B cell (primary cell): ENCODE measurements at regions not wholly inside any gene's neighbourhood (a gene's known extent, or its start where the extent isn't known, plus 50 kb on each side); places are given as distances from the start of the nearest gene placed in this dataset.

Experiments used
- ATAC-seq: fragments of 200-7000 bp; cut with Tn5 transposase; one replicate; pipeline ENCODE4 v1.10.0; 2021; ENCODE audit warnings: low read depth, mild to moderate bottlenecking, moderate number of reproducible peaks, moderate library complexity
- CTCF ChIA-PET: fragments of 350-600 bp; sonication (Branson Sonifier 250); formaldehyde crosslinking; loops from one replicate; lab custom pipeline; 2021; ENCODE audit warnings: antibody characterized with exemption, inconsistent platforms; lab: Charles Lee
- POLR2A ChIA-PET: fragments of 350-600 bp; sonication (Branson Sonifier 250); formaldehyde crosslinking; loops from one replicate; lab custom pipeline; 2021; ENCODE audit warnings: antibody characterized with exemption; lab: Charles Lee
- DNase-seq: peaks from one replicate; pipeline ENCODE4 v3.0.0; 2013
- H2AFZ ChIP-seq: 2 replicates; pipeline ENCODE4 v1.6.1; 2012; ENCODE audit warnings: mild to moderate bottlenecking, low read depth, low read length; ENCODE audit not compliant: insufficient read depth, poor library complexity, severe bottlenecking
- H3K27ac ChIP-seq, 2 donors: 1 replicate in 1 of 2; 2 replicates in 1 of 2; pipeline ENCODE4 v1.5.1; 2012 to 2013; ENCODE audit warnings: low read length in 2 of 2, mild to moderate bottlenecking in 2 of 2, moderate library complexity in 1 of 2
- H3K27me3 ChIP-seq, 4 experiments: fragments of 200-600 bp in 1 of 4; sonication (generic) in 1 of 4; replicated peaks in 1 of 4; 1 replicate in 2 of 4; 2 replicates in 2 of 4; pipeline versions ENCODE4 v1.6.1 to v1.7.0; 2013 to 2016; ENCODE audit warnings: low read length in 3 of 4, mild to moderate bottlenecking in 2 of 4, mixed read lengths in 1 of 4, moderate library complexity in 1 of 4; ENCODE audit not compliant: insufficient read depth in 4 of 4, control insufficient read depth in 3 of 4; ENCODE audit errors: control extremely low read depth in 1 of 4
- H3K36me3 ChIP-seq, 2 experiments: replicated peaks in 1 of 2; 1 replicate in 1 of 2; 2 replicates in 1 of 2; pipeline versions ENCODE4 v1.6.1 to v1.7.1; 2013; ENCODE audit warnings: low read length in 1 of 2; ENCODE audit not compliant: insufficient read depth in 2 of 2, control insufficient read depth in 1 of 2; ENCODE audit errors: control extremely low read depth in 1 of 2, extremely low read depth in 1 of 2
- H3K4me1 ChIP-seq, 2 donors: fragments of 200-600 bp in 1 of 2; sonication (generic) in 1 of 2; 1 replicate in 1 of 2; 2 replicates in 1 of 2; pipeline versions ENCODE4 v1.5.1 to v1.6.1; 2013 to 2017; ENCODE audit warnings: low read length in 2 of 2; ENCODE audit not compliant: control insufficient read depth in 2 of 2, insufficient read depth in 2 of 2
- H3K4me2 ChIP-seq: replicated peaks from 2 replicates; pipeline ENCODE3; 2012; ENCODE audit warnings: mild to moderate bottlenecking, low read depth, low read length; ENCODE audit not compliant: poor library complexity, severe bottlenecking
- H3K4me3 ChIP-seq, 5 experiments: fragments of 200-600 bp in 1 of 5; sonication (generic) in 1 of 5; 1 replicate in 3 of 5; 2 replicates in 2 of 5; pipeline versions ENCODE4 v1.5.1 to v1.7.0; 2011 to 2016; ENCODE audit warnings: low read length in 4 of 5, mild to moderate bottlenecking in 4 of 5, low read depth in 2 of 5, control low read depth in 1 of 5, moderate library complexity in 1 of 5; ENCODE audit not compliant: insufficient read depth in 1 of 5; ENCODE audit errors: control extremely low read depth in 1 of 5, extremely low read depth in 1 of 5
- H3K79me2 ChIP-seq: fragments of 200-600 bp; sonication (generic); one replicate; pipeline ENCODE4 v1.6.0; 2016; ENCODE audit warnings: low read length; ENCODE audit not compliant: control insufficient read depth, insufficient read depth
- H3K9ac ChIP-seq: fragments of 200-600 bp; sonication (generic); 2 replicates; pipeline ENCODE4 v1.6.1; 2017; ENCODE audit warnings: mild to moderate bottlenecking, low read length, moderate library complexity
- H3K9me3 ChIP-seq, 3 donors: one replicate each; pipeline versions ENCODE4 v1.6.1 to v1.7.1; 2013; ENCODE audit warnings: low read length in 2 of 3; ENCODE audit not compliant: control insufficient read depth in 2 of 3, insufficient read depth in 1 of 3; ENCODE audit errors: control extremely low read depth in 1 of 3
- H4K20me1 ChIP-seq: 2 replicates; pipeline ENCODE4 v1.6.0; 2012; ENCODE audit warnings: mild to moderate bottlenecking, low read length; ENCODE audit not compliant: insufficient read depth, control insufficient read depth, poor library complexity, severe bottlenecking
- H3K27ac Mint-ChIP-seq: one replicate; pipeline ENCODE4 v1.8.0; 2021; ENCODE audit warnings: mixed read lengths
- H3K27me3 Mint-ChIP-seq: one replicate; pipeline ENCODE4 v1.8.0; 2021; ENCODE audit warnings: mixed read lengths
- H3K4me1 Mint-ChIP-seq: one replicate; pipeline ENCODE4 v1.8.0; 2021; ENCODE audit warnings: mixed read lengths
- H3K4me3 Mint-ChIP-seq: one replicate; pipeline ENCODE4 v1.8.0; 2021; ENCODE audit warnings: mixed read lengths
- H3K9me3 Mint-ChIP-seq: one replicate; pipeline ENCODE4 v1.8.0; 2022; ENCODE audit warnings: mixed read lengths; ENCODE audit not compliant: insufficient read depth
- CTCF ChIP-seq: fragments of 200-600 bp; IDR thresholded peaks from one replicate; pipeline ENCODE4 v1.8.0; 2022; ENCODE audit warnings: antibody characterized with exemption, mild to moderate bottlenecking
- EZH2 ChIP-seq: IDR thresholded peaks from 2 replicates; pipeline ENCODE4 v1.6.1; 2012; ENCODE audit warnings: borderline replicate concordance, low read depth, mild to moderate bottlenecking, moderate library complexity, low read length; ENCODE audit not compliant: insufficient read depth, poor library complexity, severe bottlenecking
- WGBS: methylation state at CpG from one replicate; pipeline ENCODE4 v1.1.5; 2013; ENCODE audit warnings: missing lambda C conversion rate; ENCODE audit not compliant: insufficient coverage; 5-methylcytosine and 5-hydroxymethylcytosine counted together
- intact Hi-C: fragments of 100-400 bp; cut with micrococcal nuclease; formaldehyde crosslinking; loops from one replicate; pipeline ENCODE4 v1.10.0; 2022

- no peak for ATAC-seq
- TF ChIP-seq EZH2 (no peak), CTCF (no peak)
- H3K4me3 Mint-ChIP-seq = no peak overlapping the region
- Histone ChIP-seq H3K9me3 (peaks cover 0 to 53% (median 0%) of the 10 kb centered on the region in 3 donors), H3K36me3 (no peaks in the 10 kb centered on the region), H3K9ac (no peak overlapping the region), H3K27ac (no peak overlapping the region), H4K20me1 (no peaks in the 10 kb centered on the region), H3K4me3 (no peak overlapping the region), H3K27me3 (no peaks in the 10 kb centered on the region), H2AFZ (no peak overlapping the region), H3K4me2 (no peak overlapping the region), H3K79me2 (no peaks in the 10 kb centered on the region), H3K4me1 (no peaks in the 10 kb centered on the region)
- H3K4me1 Mint-ChIP-seq = no peaks in the 10 kb centered on the region
- WGBS = 76% methylated on average over 2 of the region's 3 CpGs
- ChIA-PET POLR2A (no interaction called here), CTCF (no interaction called here)
- no peak for DNase-seq
- intact Hi-C loops = no loop called here
- no peak overlapping the region for H3K27ac Mint-ChIP-seq
- H3K9me3 Mint-ChIP-seq = peaks cover under 1% of the 10 kb centered on the region
- H3K27me3 Mint-ChIP-seq = no peaks in the 10 kb centered on the region
Observed at GRCh38 chr19:28915202-28915601, 297.7 kb downstream of the UQCRFS1 start.

GRCh38 chr19:28914173-28914572 lies 298.8 kb downstream of the UQCRFS1 start:
- no peaks in the 10 kb centered on the region for H3K27me3 ChIP-seq
- peaks cover 2% of the 10 kb centered on the region for H3K9me3 Mint-ChIP-seq
- no peaks in the 10 kb centered on the region for H3K79me2 ChIP-seq
- ATAC-seq (no peak), DNase-seq (no peak)
- H3K4me3 Mint-ChIP-seq = no peak overlapping the region
- H3K36me3 ChIP-seq = no peaks in the 10 kb centered on the region
- ChIA-PET CTCF (no interaction called here), POLR2A (no interaction called here)
- intact Hi-C loops = no loop called here
- no peaks in the 10 kb centered on the region for H3K27me3 Mint-ChIP-seq
- no peak overlapping the region for H3K9ac ChIP-seq
- H3K4me1 ChIP-seq = no peaks in the 10 kb centered on the region
- H3K27ac Mint-ChIP-seq = no peak overlapping the region
- no peak overlapping the region for H2AFZ ChIP-seq
- H3K4me2 ChIP-seq = no peak overlapping the region
- no peak for TF ChIP-seq EZH2
- no peaks in the 10 kb centered on the region for H4K20me1 ChIP-seq
- no peak overlapping the region for H3K4me3 ChIP-seq
- no peak overlapping the region for H3K27ac ChIP-seq
- no peaks in the 10 kb centered on the region for H3K4me1 Mint-ChIP-seq
- peaks cover 0 to 53% (median 0%) of the 10 kb centered on the region in 3 donors for H3K9me3 ChIP-seq
